Activated CD4-positive, alpha-beta memory T cell treated with anti-CD3 and anti-CD28 coated beads for 36 hours (primary cell): ENCODE measurements at regions not wholly inside any gene's neighbourhood (a gene's known extent, or its start where the extent isn't known, plus 50 kb on each side); places are given as distances from the start of the nearest gene placed in this dataset.
A peak's percentile ranks its signal among the peaks of the same experiment; 100 is the strongest.

Source experiments
- CTCF ChIA-PET: fragments of 350-600 bp; sonication (Branson Sonifier 250); formaldehyde crosslinking; loops from one replicate; lab custom pipeline; 2021; ENCODE audit warnings: antibody characterized with exemption, inconsistent platforms; lab: Charles Lee
- POLR2A ChIA-PET: fragments of 350-600 bp; sonication (Branson Sonifier 250); formaldehyde crosslinking; loops from one replicate; lab custom pipeline; 2021; ENCODE audit warnings: antibody characterized with exemption; lab: Charles Lee
- DNase-seq: peaks from one replicate; pipeline ENCODE4 v3.0.0-alpha.2; 2020
- H3K27ac Mint-ChIP-seq: one replicate; pipeline ENCODE4 v1.8.0; 2021; ENCODE audit warnings: mixed read lengths
- H3K27me3 Mint-ChIP-seq: one replicate; pipeline ENCODE4 v1.8.0; 2021; ENCODE audit warnings: mixed read lengths
- H3K36me3 Mint-ChIP-seq: one replicate; pipeline ENCODE4 v1.8.0; 2021; ENCODE audit warnings: mixed read lengths
- H3K4me1 Mint-ChIP-seq: one replicate; pipeline ENCODE4 v1.8.0; 2021; ENCODE audit warnings: low read depth, mixed read lengths
- H3K4me3 Mint-ChIP-seq: one replicate; pipeline ENCODE4 v1.8.0; 2021; ENCODE audit warnings: mild to moderate bottlenecking, mixed read lengths
- H3K9me3 Mint-ChIP-seq: one replicate; pipeline ENCODE4 v1.8.0; 2021; ENCODE audit warnings: mixed read lengths
- intact Hi-C: fragments of 100-400 bp; cut with micrococcal nuclease; formaldehyde crosslinking; loops from one replicate; pipeline ENCODE4 v1.15.1; 2023

GRCh38 chr14:49425921-49426320, 160.3 kb downstream of the RPS29 start:
- ChIA-PET POLR2A (no interaction called here), CTCF (no interaction called here)
- DNase-seq: no peak
- Mint-ChIP-seq H3K36me3 (no peaks in the 10 kb centered on the region), H3K9me3 (peaks cover 6% of the 10 kb centered on the region), H3K4me1 (peaks cover 11% of the 10 kb centered on the region), H3K27me3 (peaks cover 35% of the 10 kb centered on the region), H3K4me3 (no peak overlapping the region), H3K27ac (no peak overlapping the region)
- intact Hi-C loops: no loop called here

GRCh38 chr14:49424436-49425331, 161.5 kb downstream of the RPS29 start:
- ChIA-PET POLR2A (no interaction called here), CTCF (interaction anchor here (1.4 kb wide), 1 partner anchor 36 kb away, joined by 6 read pairs; no protein-coding TSS in a partner anchor)
- Mint-ChIP-seq H3K36me3 (no peaks in the 10 kb centered on the region), H3K27me3 (peaks cover 37% of the 10 kb centered on the region), H3K4me1 (peaks cover 21% of the 10 kb centered on the region), H3K27ac (no peak overlapping the region), H3K4me3 (no peak overlapping the region), H3K9me3 (peaks cover 2% of the 10 kb centered on the region)
- no peak for DNase-seq
- intact Hi-C loops: no loop called here

- intact Hi-C loops: loop anchor here (1.0 kb wide), 1 partner anchor 15 kb away; no protein-coding TSS in a partner anchor
- Mint-ChIP-seq H3K36me3 (no peaks in the 10 kb centered on the region), H3K27ac (peak overlapping the region; percentile 76), H3K27me3 (peaks cover 39% of the 10 kb centered on the region), H3K4me3 (peak overlapping the region; percentile 20), H3K9me3 (peaks cover 2% of the 10 kb centered on the region), H3K4me1 (peaks cover 30% of the 10 kb centered on the region)
- DNase-seq: peak; percentile 64
- POLR2A ChIA-PET: interaction anchor here (0.7 to 1.0 kb wide), 2 partner anchors 62 to 64 kb away, joined by 3 to 4 read pairs; no protein-coding TSS in a partner anchor
- CTCF ChIA-PET: interaction anchor here (0.6 to 1.3 kb wide), 4 partner anchors 15 to 944 kb away, joined by 3 to 4 read pairs (median 4); partner anchors contain the start of gene RPS29
Measured at GRCh38 chr14:49420201-49420600, 166.0 kb downstream of the RPS29 start.

- Mint-ChIP-seq H3K36me3 (no peaks in the 10 kb centered on the region), H3K9me3 (peaks cover 2% of the 10 kb centered on the region), H3K27ac (peak overlapping the region; percentile 9), H3K27me3 (peaks cover 34% of the 10 kb centered on the region), H3K4me3 (no peak overlapping the region), H3K4me1 (peaks cover 23% of the 10 kb centered on the region)
- POLR2A ChIA-PET: interaction anchor here (1.0 kb wide), 1 partner anchor 13 kb away, joined by 4 read pairs; no protein-coding TSS in a partner anchor
- no peak for DNase-seq
- intact Hi-C loops: no loop called here
- CTCF ChIA-PET: interaction anchor here (1.4 kb wide), 1 partner anchor 168 kb away, joined by 5 read pairs; the partner anchor contains the start of gene RPS29
Measured at GRCh38 chr14:49418789-49419188, 167.4 kb downstream of the RPS29 start.

- DNase-seq: no peak
- peaks cover 21% of the 10 kb centered on the region for H3K4me1 Mint-ChIP-seq
- ChIA-PET POLR2A (no interaction called here), CTCF (no interaction called here)
- no peak overlapping the region for H3K27ac Mint-ChIP-seq
- H3K9me3 Mint-ChIP-seq: peaks cover 2% of the 10 kb centered on the region
- H3K27me3 Mint-ChIP-seq: peaks cover 31% of the 10 kb centered on the region
- no peaks in the 10 kb centered on the region for H3K36me3 Mint-ChIP-seq
- H3K4me3 Mint-ChIP-seq: no peak overlapping the region
- intact Hi-C loops: no loop called here
Measured at GRCh38 chr14:49417790-49418189, 168.4 kb downstream of the RPS29 start.

- DNase-seq: no peak
- ChIA-PET POLR2A (no interaction called here), CTCF (no interaction called here)
- Mint-ChIP-seq H3K27ac (no peak overlapping the region), H3K27me3 (peaks cover 12% of the 10 kb centered on the region), H3K4me1 (peaks cover 8% of the 10 kb centered on the region), H3K36me3 (no peaks in the 10 kb centered on the region), H3K9me3 (no peaks in the 10 kb centered on the region), H3K4me3 (no peak overlapping the region)
- intact Hi-C loops: no loop called here
Measured at GRCh38 chr14:49408187-49408933, 177.8 kb downstream of the RPS29 start.

- CTCF ChIA-PET: interaction anchor here (0.7 to 1.6 kb wide), 2 partner anchors 15 to 56 kb away, joined by 3 read pairs; no protein-coding TSS in a partner anchor
- no peak for DNase-seq
- Mint-ChIP-seq H3K27ac (no peak overlapping the region), H3K9me3 (no peaks in the 10 kb centered on the region), H3K4me3 (no peak overlapping the region), H3K36me3 (no peaks in the 10 kb centered on the region), H3K27me3 (peaks cover 12% of the 10 kb centered on the region), H3K4me1 (peaks cover 13% of the 10 kb centered on the region)
- POLR2A ChIA-PET: interaction anchor here (1.0 kb wide), 1 partner anchor 14 kb away, joined by 4 read pairs; no protein-coding TSS in a partner anchor
- intact Hi-C loops: loop anchor here (1.0 kb wide), 1 partner anchor 15 kb away; no protein-coding TSS in a partner anchor
Measured at GRCh38 chr14:49405291-49405690, 180.9 kb downstream of the RPS29 start.

GRCh38 chr14:49401373-49401772, 184.8 kb downstream of the RPS29 start:
- Mint-ChIP-seq H3K27me3 (peaks cover 5% of the 10 kb centered on the region), H3K4me3 (no peak overlapping the region), H3K4me1 (peaks cover 13% of the 10 kb centered on the region), H3K36me3 (no peaks in the 10 kb centered on the region), H3K9me3 (no peaks in the 10 kb centered on the region), H3K27ac (no peak overlapping the region)
- ChIA-PET CTCF (no interaction called here), POLR2A (no interaction called here)
- DNase-seq: no peak
- intact Hi-C loops: no loop called here

- DNase-seq: no peak
- ChIA-PET CTCF (no interaction called here), POLR2A (no interaction called here)
- H3K27ac Mint-ChIP-seq: no peak overlapping the region
- H3K4me3 Mint-ChIP-seq: no peak overlapping the region
- H3K9me3 Mint-ChIP-seq: no peaks in the 10 kb centered on the region
- H3K36me3 Mint-ChIP-seq: no peaks in the 10 kb centered on the region
- no peaks in the 10 kb centered on the region for H3K4me1 Mint-ChIP-seq
- intact Hi-C loops: no loop called here
- peaks cover 11% of the 10 kb centered on the region for H3K27me3 Mint-ChIP-seq
Measured at GRCh38 chr14:49396801-49397200, 189.4 kb downstream of the RPS29 start.

- Mint-ChIP-seq H3K4me3 (no peak overlapping the region), H3K9me3 (peaks cover 11% of the 10 kb centered on the region), H3K27me3 (peaks cover 12% of the 10 kb centered on the region), H3K27ac (no peak overlapping the region), H3K36me3 (no peaks in the 10 kb centered on the region), H3K4me1 (no peaks in the 10 kb centered on the region)
- ChIA-PET CTCF (interaction anchor here (2.0 kb wide), 1 partner anchor 80 kb away, joined by 7 read pairs; no protein-coding TSS in a partner anchor), POLR2A (no interaction called here)
- intact Hi-C loops: no loop called here
- no peak for DNase-seq
Measured at GRCh38 chr14:49381778-49382177, 204.4 kb downstream of the RPS29 start.

GRCh38 chr14:49367696-49368095, 218.5 kb downstream of the RPS29 start:
- H3K4me3 Mint-ChIP-seq: no peak overlapping the region
- POLR2A ChIA-PET: no interaction called here
- H3K36me3 Mint-ChIP-seq: no peaks in the 10 kb centered on the region
- H3K4me1 Mint-ChIP-seq: no peaks in the 10 kb centered on the region
- H3K9me3 Mint-ChIP-seq: no peaks in the 10 kb centered on the region
- intact Hi-C loops: no loop called here
- DNase-seq: no peak
- H3K27me3 Mint-ChIP-seq: peaks cover 2% of the 10 kb centered on the region
- CTCF ChIA-PET: no interaction called here
- no peak overlapping the region for H3K27ac Mint-ChIP-seq

- H3K36me3 Mint-ChIP-seq: no peaks in the 10 kb centered on the region
- H3K4me3 Mint-ChIP-seq: no peak overlapping the region
- H3K27me3 Mint-ChIP-seq: peaks cover 2% of the 10 kb centered on the region
- no peaks in the 10 kb centered on the region for H3K9me3 Mint-ChIP-seq
- DNase-seq: no peak
- ChIA-PET CTCF (no interaction called here), POLR2A (no interaction called here)
- intact Hi-C loops: no loop called here
- H3K27ac Mint-ChIP-seq: no peak overlapping the region
- H3K4me1 Mint-ChIP-seq: no peaks in the 10 kb centered on the region
Measured at GRCh38 chr14:49366416-49366815, 219.8 kb downstream of the RPS29 start.
